Adipocyte (in vitro differentiated cells): ENCODE measurements at regions not wholly inside any gene's neighbourhood (a gene's known extent, or its start where the extent isn't known, plus 50 kb on each side); places are given as distances from the start of the nearest gene placed in this dataset.
"Not testable (repeated sequence)": the region's sequence is repeated elsewhere in the genome, so short reads cannot be mapped to it uniquely, and the experiment has no call there.

ENCODE experiments used
- DNase-seq: peaks from one replicate; pipeline ENCODE4 v3.0.0-alpha.2; 2015; ENCODE audit warnings: low read depth
- H3K27me3 ChIP-seq: replicated peaks from 2 replicates; pipeline ENCODE4 v1.7.0; 2013; ENCODE audit warnings: mild to moderate bottlenecking, low read length, moderate library complexity; ENCODE audit not compliant: control insufficient read depth, insufficient read depth
- H3K36me3 ChIP-seq: 2 replicates; pipeline ENCODE4 v1.7.0; 2013; ENCODE audit warnings: low read length, mild to moderate bottlenecking, moderate library complexity; ENCODE audit not compliant: control insufficient read depth, insufficient read depth, severe bottlenecking
- H3K4me1 ChIP-seq: 2 replicates; pipeline ENCODE4 v1.7.0; 2013; ENCODE audit warnings: mild to moderate bottlenecking, low read length, moderate library complexity; ENCODE audit not compliant: control insufficient read depth, insufficient read depth
- H3K4me3 ChIP-seq: 2 replicates; pipeline ENCODE4 v1.7.0; 2013; ENCODE audit warnings: mild to moderate bottlenecking, low read length, moderate library complexity
- H3K9ac ChIP-seq: 2 replicates; pipeline ENCODE4 v1.7.0; 2013; ENCODE audit warnings: mild to moderate bottlenecking, low read length, moderate library complexity
- H3K9me3 ChIP-seq: 2 replicates; pipeline ENCODE4 v1.7.0; 2013; ENCODE audit warnings: mild to moderate bottlenecking, low read length, moderate library complexity; ENCODE audit not compliant: control insufficient read depth

GRCh38 chr5:112576298-112576925 lies 157.3 kb upstream of the EPB41L4A start:
- no peaks in the 10 kb centered on the region for H3K36me3 ChIP-seq
- H3K4me1 ChIP-seq, result no peaks in the 10 kb centered on the region
- H3K9ac ChIP-seq, result no peak overlapping the region
- H3K9me3 ChIP-seq, result no peaks in the 10 kb centered on the region
- H3K4me3 ChIP-seq, result no peak overlapping the region
- DNase-seq, result no peak
- no peaks in the 10 kb centered on the region for H3K27me3 ChIP-seq

- no peaks in the 10 kb centered on the region for H3K9me3 ChIP-seq
- peaks cover 17% of the 10 kb centered on the region for H3K27me3 ChIP-seq
- no peaks in the 10 kb centered on the region for H3K36me3 ChIP-seq
- no peak overlapping the region for H3K9ac ChIP-seq
- no peak overlapping the region for H3K4me3 ChIP-seq
- H3K4me1 ChIP-seq, result no peaks in the 10 kb centered on the region
- DNase-seq, result peak; percentile 29
These were observed 158.0 kb upstream of the APC start for GRCh38 chr5:112579599-112580170.

- no peaks in the 10 kb centered on the region for H3K36me3 ChIP-seq
- no peak for DNase-seq
These were observed 155.8 kb upstream of the APC start for GRCh38 chr5:112581811-112582320.

GRCh38 chr5:112583166-112583565 lies 154.5 kb upstream of the APC start:
- DNase-seq, result no peak
- Histone ChIP-seq H3K27me3 (peaks cover 35% of the 10 kb centered on the region), H3K4me1 (no peaks in the 10 kb centered on the region), H3K36me3 (no peaks in the 10 kb centered on the region), H3K9me3 (no peaks in the 10 kb centered on the region), H3K9ac (no peak overlapping the region), H3K4me3 (no peak overlapping the region)

More at GRCh38 chr5:112581811-112582320, 155.8 kb upstream of the APC start:
- Histone ChIP-seq H3K9ac (no peak overlapping the region), H3K27me3 (peaks cover 32% of the 10 kb centered on the region), H3K4me1 (no peaks in the 10 kb centered on the region), H3K4me3 (no peak overlapping the region), H3K9me3 (no peaks in the 10 kb centered on the region)

GRCh38 chr5:112584781-112585180 lies 152.9 kb upstream of the APC start:
- Histone ChIP-seq H3K9me3 (no peaks in the 10 kb centered on the region), H3K36me3 (no peaks in the 10 kb centered on the region), H3K4me3 (no peak overlapping the region), H3K9ac (no peak overlapping the region), H3K27me3 (peaks cover 35% of the 10 kb centered on the region), H3K4me1 (no peaks in the 10 kb centered on the region)
- no peak for DNase-seq

- no peaks in the 10 kb centered on the region for H3K4me1 ChIP-seq
- H3K27me3 ChIP-seq, result peaks cover 35% of the 10 kb centered on the region
- H3K4me3 ChIP-seq, result no peak overlapping the region
- H3K9me3 ChIP-seq, result no peaks in the 10 kb centered on the region
- no peak for DNase-seq
- no peak overlapping the region for H3K9ac ChIP-seq
- no peaks in the 10 kb centered on the region for H3K36me3 ChIP-seq
These were observed 151.1 kb upstream of the APC start for GRCh38 chr5:112586596-112587062.

GRCh38 chr5:112590858-112591257 lies 146.8 kb upstream of the APC start:
- not testable (repeated sequence) for H3K9ac ChIP-seq, DNase-seq, H3K9me3 ChIP-seq, H3K4me3 ChIP-seq, H3K36me3 ChIP-seq, H3K4me1 ChIP-seq
- H3K27me3 ChIP-seq, result peaks cover 11% of the 10 kb centered on the region

- H3K27me3 ChIP-seq, result peaks cover 18% of the 10 kb centered on the region
These were observed 143.4 kb upstream of the APC start for GRCh38 chr5:112594095-112594850.

GRCh38 chr5:112594941-112595340 lies 142.7 kb upstream of the APC start:
- no peaks in the 10 kb centered on the region for H3K4me1 ChIP-seq
- peaks cover 18% of the 10 kb centered on the region for H3K27me3 ChIP-seq

More at GRCh38 chr5:112594095-112594850, 143.4 kb upstream of the APC start:
- Histone ChIP-seq H3K9ac (no peak overlapping the region), H3K9me3 (no peaks in the 10 kb centered on the region), H3K4me3 (no peak overlapping the region), H3K36me3 (no peaks in the 10 kb centered on the region), H3K4me1 (no peaks in the 10 kb centered on the region)
- DNase-seq, result peak; percentile 14

GRCh38 chr5:112597831-112598230 lies 139.9 kb upstream of the APC start:
- H3K4me3 ChIP-seq, result no peak overlapping the region
- peaks cover 18% of the 10 kb centered on the region for H3K27me3 ChIP-seq
- H3K9ac ChIP-seq, result no peak overlapping the region
- no peaks in the 10 kb centered on the region for H3K9me3 ChIP-seq
- H3K4me1 ChIP-seq, result no peaks in the 10 kb centered on the region
- DNase-seq, result no peak
- no peaks in the 10 kb centered on the region for H3K36me3 ChIP-seq

More at GRCh38 chr5:112594941-112595340, 142.7 kb upstream of the APC start:
- no peak overlapping the region for H3K4me3 ChIP-seq
- no peak overlapping the region for H3K9ac ChIP-seq
- H3K36me3 ChIP-seq, result no peaks in the 10 kb centered on the region
- H3K9me3 ChIP-seq, result no peaks in the 10 kb centered on the region
- no peak for DNase-seq

- H3K4me3 ChIP-seq, H3K36me3 ChIP-seq, DNase-seq, H3K4me1 ChIP-seq, H3K9ac ChIP-seq, H3K9me3 ChIP-seq: not testable (repeated sequence)
- peaks cover 18% of the 10 kb centered on the region for H3K27me3 ChIP-seq
These were observed 137.2 kb upstream of the APC start for GRCh38 chr5:112600510-112600909.
